ENCODE measurements at regions not wholly inside any gene's neighbourhood (a gene's known extent, or its start where the extent isn't known, plus 50 kb on each side); places are given as distances from the start of the nearest gene placed in this dataset.
"Not testable (repeated sequence)": the region's sequence is repeated elsewhere in the genome, so short reads cannot be mapped to it uniquely, and the experiment has no call there.

DNA sequence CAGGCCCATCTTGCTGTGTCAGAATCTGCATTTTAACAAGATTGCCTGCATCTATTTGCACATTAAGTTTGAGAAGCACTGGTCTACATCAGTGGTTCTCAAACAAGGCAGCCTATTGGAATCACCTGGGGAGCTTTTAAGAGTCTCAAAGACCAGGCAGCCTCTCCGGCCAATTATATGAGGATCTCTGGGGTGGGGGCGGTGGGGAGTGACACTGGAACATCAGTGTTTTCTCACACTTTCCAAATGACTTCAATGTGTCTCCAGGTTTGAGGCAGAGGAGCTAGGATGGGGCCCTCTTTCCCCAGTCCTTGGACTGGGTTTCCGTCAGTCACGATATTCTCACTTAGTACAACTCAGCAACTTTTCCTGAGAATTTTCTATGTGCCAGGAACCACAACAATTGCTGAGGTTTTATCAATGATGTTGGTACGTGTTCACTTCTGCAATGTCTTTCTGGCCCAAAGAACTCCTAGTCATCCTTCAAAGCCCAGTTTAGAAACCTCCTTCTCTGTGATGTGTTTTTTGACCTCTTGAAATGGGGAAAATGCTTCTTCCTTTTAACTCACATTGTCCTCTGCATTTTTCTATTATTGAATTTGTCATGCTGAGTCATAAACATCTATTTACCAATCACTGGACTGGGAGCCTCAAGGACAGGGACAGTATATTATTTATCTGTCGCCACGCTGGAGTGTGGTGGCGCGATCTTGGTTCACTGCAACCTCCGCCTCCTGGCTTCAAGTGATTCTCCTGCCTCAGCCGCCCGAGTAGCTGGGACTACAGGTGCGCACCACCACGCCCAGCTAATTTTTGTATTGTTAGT, 130.9 kb downstream of the MYCN start:
- no peak for DNase-seq

DNA sequence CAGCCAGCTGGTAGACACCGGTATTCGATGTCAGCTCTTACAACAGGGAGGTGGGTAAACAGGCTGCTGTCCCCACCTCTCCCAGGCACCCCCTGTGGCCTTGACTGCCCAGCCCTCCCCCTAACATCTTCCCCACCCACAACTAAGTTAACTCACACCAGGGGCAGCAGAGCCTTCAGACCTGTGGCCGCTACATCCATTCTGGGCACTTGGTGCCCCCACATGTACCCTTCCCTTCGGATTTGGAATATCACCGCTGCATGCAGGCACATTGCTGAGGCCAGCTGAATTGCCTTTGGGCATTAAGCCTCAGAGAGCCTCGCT, 130.3 kb downstream of the MYCN start:
- no peak for DNase-seq

- DNase-seq, result no peak
These were observed 129.7 kb downstream of the MYCN start for GRCh38 chr2:16069933-16070647.

DNA sequence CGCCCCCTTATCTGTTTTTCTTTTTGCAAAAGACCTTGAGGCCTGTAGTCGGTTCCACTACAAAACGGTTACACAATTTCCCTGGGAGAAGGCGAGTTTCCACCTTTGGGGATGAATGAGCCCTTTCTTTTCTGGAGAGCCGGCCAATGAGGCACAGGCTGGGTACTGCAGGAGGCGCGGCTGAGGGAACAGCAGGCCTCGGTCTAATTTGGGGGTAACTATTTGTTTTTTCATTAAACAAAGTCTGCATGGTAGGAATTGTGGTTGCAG, 129.2 kb downstream of the MYCN start:
- no peak for DNase-seq

DNA sequence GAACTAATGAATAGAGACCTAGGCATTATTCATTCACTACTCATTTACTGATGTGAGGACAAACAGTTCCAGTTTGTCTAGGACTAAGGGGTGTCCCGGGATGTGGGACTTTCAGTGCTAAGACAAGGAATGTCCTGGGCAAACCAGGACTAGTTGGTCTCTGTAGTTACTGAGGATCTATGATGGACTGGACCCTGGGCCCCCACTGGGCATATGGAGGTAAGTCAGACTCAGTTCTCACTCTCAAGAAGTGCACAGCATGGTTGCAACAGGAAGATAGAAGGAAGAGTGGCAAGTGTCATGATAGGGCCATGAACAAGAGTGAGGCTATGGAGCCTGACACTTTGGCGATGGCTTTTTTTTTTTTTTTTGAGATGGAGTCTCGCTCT, 128.2 kb downstream of the MYCN start:
- DNase-seq, result no peak

- no peak for DNase-seq
These were observed 127.7 kb downstream of the MYCN start for GRCh38 chr2:16067866-16068551.

DNA sequence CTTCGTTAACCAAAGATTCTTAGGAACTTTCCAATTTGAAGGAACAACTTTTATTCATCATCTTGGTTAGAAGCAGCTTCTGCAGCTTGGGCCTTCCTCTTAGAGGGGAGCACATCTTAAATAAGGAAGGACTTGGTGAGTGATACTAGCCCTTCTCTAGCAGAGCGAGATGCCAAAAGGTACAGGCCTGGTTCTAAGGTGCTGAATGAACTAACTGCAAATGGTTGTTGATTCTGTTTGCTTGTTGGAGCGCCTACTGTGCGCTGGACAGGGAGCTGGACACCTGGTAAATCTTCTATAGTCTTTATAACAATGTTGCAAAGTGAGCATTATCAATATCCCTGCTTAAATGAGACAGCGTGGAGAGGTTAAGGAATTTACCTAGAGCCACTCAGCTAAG, 127.1 kb downstream of the MYCN start:
- no peak for DNase-seq

DNA sequence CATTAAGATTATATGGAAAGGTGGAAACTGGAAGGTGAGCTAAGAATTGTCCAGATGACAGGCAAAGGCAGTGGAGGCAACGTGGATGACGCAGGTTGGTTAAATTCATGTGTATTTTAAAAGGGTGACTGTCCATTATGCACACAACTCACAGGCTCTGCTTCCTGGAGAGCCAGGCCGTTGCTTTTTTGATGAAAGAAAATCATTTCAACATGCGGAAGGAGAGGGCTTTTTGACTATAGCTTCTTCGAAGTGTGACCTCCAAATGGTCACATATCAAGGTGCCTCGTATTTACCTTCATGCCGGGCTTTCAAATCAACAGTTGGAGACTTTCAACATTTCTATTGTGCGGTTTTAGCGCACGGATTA, 126.7 kb downstream of the MYCN start:
- no peak for DNase-seq

DNA sequence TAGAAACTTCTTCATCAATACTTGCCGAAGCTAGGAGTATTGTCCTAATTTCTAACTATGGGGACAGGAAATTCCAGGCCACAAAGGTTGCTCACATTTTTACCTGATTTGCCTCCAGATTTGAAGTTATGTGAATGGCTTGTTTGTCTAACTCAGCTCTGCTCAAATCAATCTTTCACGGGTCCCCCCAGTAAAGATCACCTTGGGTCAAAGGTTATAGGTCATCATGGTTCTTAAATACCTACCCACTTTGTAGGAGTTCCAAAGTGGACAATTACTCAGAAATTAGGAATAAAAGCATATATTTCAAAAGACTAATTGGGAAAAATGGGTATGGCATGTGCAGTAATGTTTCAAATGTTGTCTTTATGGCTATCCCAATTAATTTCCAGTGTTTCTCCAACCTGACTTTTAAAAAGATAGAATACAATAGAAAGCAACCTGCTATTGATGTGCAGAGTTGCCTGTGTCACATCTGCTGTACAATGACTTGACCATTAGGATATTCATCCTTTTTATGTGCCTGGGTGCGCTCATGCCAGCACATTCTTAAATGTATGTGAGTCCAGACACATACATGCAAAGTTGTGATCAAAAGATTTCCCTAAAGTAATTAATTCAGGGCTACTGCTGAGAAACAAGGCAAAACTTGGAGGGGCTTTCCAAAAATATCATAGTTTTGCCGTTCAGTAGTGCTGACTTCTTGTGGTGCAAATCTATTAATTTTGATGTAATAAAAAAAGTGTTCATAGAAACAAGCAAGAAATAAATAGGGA, 126.1 kb downstream of the MYCN start:
- DNase-seq, result no peak

- DNase-seq, result not testable (repeated sequence)
These were observed 125.1 kb downstream of the MYCN start for GRCh38 chr2:16065272-16066069.

DNA sequence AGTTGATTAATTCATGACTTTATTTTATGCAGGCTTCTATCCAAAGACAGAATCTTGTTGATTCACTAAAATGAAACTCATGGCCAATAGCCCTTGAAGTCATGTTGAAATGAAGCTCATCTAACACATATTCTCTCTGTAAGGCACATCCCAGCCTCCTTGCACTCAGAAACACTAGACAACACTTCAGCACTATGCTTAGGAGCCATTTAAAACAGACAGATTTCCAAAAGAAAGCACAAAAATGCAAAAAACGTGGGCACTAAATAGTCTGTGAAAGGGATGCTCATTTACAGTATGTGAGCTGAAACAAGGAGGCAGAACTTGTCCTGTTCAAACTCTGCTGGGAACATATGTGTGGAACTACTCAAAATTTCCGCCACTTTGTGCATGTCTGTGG, 124.4 kb downstream of the MYCN start:
- DNase-seq, result no peak

DNA sequence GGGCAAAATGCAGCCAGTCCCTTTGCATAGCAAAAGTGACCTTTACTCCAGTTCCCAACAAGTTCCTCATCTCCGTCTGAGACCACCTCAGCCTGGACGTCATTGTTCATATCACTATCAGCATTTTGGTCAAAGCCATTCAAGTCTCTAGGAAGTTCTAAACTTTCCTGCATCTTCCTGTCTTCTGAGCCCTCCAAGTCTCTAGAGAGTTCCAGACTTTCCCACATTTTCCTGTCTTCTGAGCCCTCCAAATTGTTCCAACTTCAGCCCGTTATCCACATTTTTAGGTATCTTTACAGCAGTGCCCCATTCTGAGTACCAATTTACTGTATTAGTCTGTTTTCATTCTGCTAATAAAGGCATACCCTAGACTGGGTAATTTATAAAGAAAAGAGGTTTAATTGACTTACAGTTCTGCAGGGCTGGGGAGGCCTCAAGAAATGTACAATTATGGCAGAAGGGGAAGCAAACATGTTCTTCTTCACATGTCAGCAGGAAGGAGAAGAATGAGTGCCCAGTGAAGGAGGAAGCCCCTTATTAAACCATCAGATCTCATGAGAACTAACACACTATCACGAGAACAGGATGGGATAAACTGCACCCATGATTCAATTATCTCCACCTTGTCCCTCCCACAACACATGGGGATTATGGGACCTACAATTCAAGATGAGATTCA, 123.7 kb downstream of the MYCN start:
- DNase-seq, result no peak

- no peak for DNase-seq
These were observed 123.0 kb downstream of the MYCN start for GRCh38 chr2:16063251-16063850.

- no peak for DNase-seq
These were observed 122.3 kb downstream of the MYCN start for GRCh38 chr2:16062471-16063250.

- no peak for DNase-seq
These were observed 121.3 kb downstream of the MYCN start for GRCh38 chr2:16061441-16062217.

GRCh38 chr2:16060936-16061338, 120.6 kb downstream of the MYCN start:
- no peak for DNase-seq

- no peak for DNase-seq
These were observed 120.0 kb downstream of the MYCN start for GRCh38 chr2:16060125-16060935.

GRCh38 chr2:16059393-16060016, 119.2 kb downstream of the MYCN start:
- DNase-seq, result no peak

Measured in effector CD4-positive, alpha-beta T cell (primary cell).